ENCODE measurements at regions not wholly inside any gene's neighbourhood (a gene's known extent, or its start where the extent isn't known, plus 50 kb on each side); places are given as distances from the start of the nearest gene placed in this dataset.

- no peak overlapping the region for H3K4me3 ChIP-seq
Observed at GRCh38 chr2:22882643-22883042, 502.3 kb upstream of the KLHL29 start.

GRCh38 chr2:22883054-22883453 lies 501.9 kb upstream of the KLHL29 start:
- intact Hi-C loops (cut with DNase I) = no loop called here
- TF ChIP-seq CTCF (IDR thresholded peaks at IDR 0.05) = no peak

More at GRCh38 chr2:22882643-22883042, 502.3 kb upstream of the KLHL29 start:
- no peak for DNase-seq
- no peak overlapping the region for H3K9ac ChIP-seq (ENCODE audit: low read depth in 2 of 2, low read length in 2 of 2)
- H3K27ac ChIP-seq = no peak overlapping the region
- H3K4me1 ChIP-seq = no peaks in the 10 kb centered on the region
- no peak for TF ChIP-seq CTCF (IDR thresholded peaks at IDR 0.05)
- H3K36me3 ChIP-seq = no peaks in the 10 kb centered on the region
- H3K27me3 ChIP-seq = no peaks in the 10 kb centered on the region
- intact Hi-C loops (cut with DNase I) = no loop called here
- H3K9me3 ChIP-seq = no peaks in the 10 kb centered on the region

GRCh38 chr2:22885245-22885644 lies 499.7 kb upstream of the KLHL29 start:
- no peaks in the 10 kb centered on the region for H3K27me3 ChIP-seq
- no peak overlapping the region for H3K4me3 ChIP-seq
- H3K4me1 ChIP-seq = no peaks in the 10 kb centered on the region
- no peaks in the 10 kb centered on the region for H3K36me3 ChIP-seq
- no peaks in the 10 kb centered on the region for H3K9me3 ChIP-seq
- intact Hi-C loops (cut with DNase I) = no loop called here
- H3K9ac ChIP-seq (ENCODE audit: low read depth in 2 of 2, low read length in 2 of 2) = no peak overlapping the region
- DNase-seq = no peak
- H3K27ac ChIP-seq = no peak overlapping the region
- TF ChIP-seq CTCF (IDR thresholded peaks at IDR 0.05) = no peak

More at GRCh38 chr2:22883054-22883453, 501.9 kb upstream of the KLHL29 start:
- no peaks in the 10 kb centered on the region for H3K4me1 ChIP-seq
- H3K4me3 ChIP-seq = no peak overlapping the region
- H3K27me3 ChIP-seq = no peaks in the 10 kb centered on the region
- no peak overlapping the region for H3K9ac ChIP-seq (ENCODE audit: low read depth in 2 of 2, low read length in 2 of 2)
- H3K9me3 ChIP-seq = no peaks in the 10 kb centered on the region
- H3K36me3 ChIP-seq = no peaks in the 10 kb centered on the region
- H3K27ac ChIP-seq = no peak overlapping the region
- no peak for DNase-seq

- intact Hi-C loops (cut with DNase I) = no loop called here
- no peak for TF ChIP-seq CTCF (IDR thresholded peaks at IDR 0.05)
- H3K27ac ChIP-seq = no peak overlapping the region
- no peaks in the 10 kb centered on the region for H3K36me3 ChIP-seq
- no peak for DNase-seq
- no peak overlapping the region for H3K4me3 ChIP-seq
- H3K27me3 ChIP-seq = no peaks in the 10 kb centered on the region
- no peaks in the 10 kb centered on the region for H3K9me3 ChIP-seq
- no peaks in the 10 kb centered on the region for H3K4me1 ChIP-seq
- no peak overlapping the region for H3K9ac ChIP-seq (ENCODE audit: low read depth in 2 of 2, low read length in 2 of 2)
Observed at GRCh38 chr2:22887426-22887825, 497.6 kb upstream of the KLHL29 start.

- no peak for DNase-seq
Observed at GRCh38 chr2:22887845-22888244, 497.1 kb upstream of the KLHL29 start.

More at GRCh38 chr2:22887845-22888244, 497.1 kb upstream of the KLHL29 start:
- Histone ChIP-seq H3K4me3 (no peak overlapping the region), H3K36me3 (no peaks in the 10 kb centered on the region), H3K27ac (no peak overlapping the region), H3K9ac (ENCODE audit: low read depth in 2 of 2, low read length in 2 of 2) (no peak overlapping the region), H3K4me1 (no peaks in the 10 kb centered on the region), H3K27me3 (no peaks in the 10 kb centered on the region), H3K9me3 (no peaks in the 10 kb centered on the region)
- intact Hi-C loops (cut with DNase I) = no loop called here
- no peak for TF ChIP-seq CTCF (IDR thresholded peaks at IDR 0.05)

Data from colonic mucosa (tissue), 4 donors.